ENCODE measurements at regions not wholly inside any gene's neighbourhood (a gene's known extent, or its start where the extent isn't known, plus 50 kb on each side); places are given as distances from the start of the nearest gene placed in this dataset.

GRCh38 chr6:21414065-21414464 is 179.5 kb upstream of the SOX4 start:
- ATAC-seq (ENCODE audit: poor library complexity) = no peak
- no peak overlapping the region for H3K27ac ChIP-seq (ENCODE audit: low read depth in 1 of 2, low read length in 2 of 2)
- Mint-ChIP-seq H3K9me3 (peaks cover 3% of the 10 kb centered on the region), H3K36me3 (ENCODE audit: low read depth) (no peaks in the 10 kb centered on the region), H3K4me3 (no peak overlapping the region), H3K4me1 (ENCODE audit: low read depth) (no peaks in the 10 kb centered on the region), H3K27me3 (peaks cover 3% of the 10 kb centered on the region), H3K27ac (no peak overlapping the region)
- H3K9me3 ChIP-seq (ENCODE audit: control insufficient read depth in 1 of 2, insufficient read depth in 1 of 2, low read length in 2 of 2) = peaks cover 3 to 11% of the 10 kb centered on the region in 2 experiments
- H3K27me3 ChIP-seq (ENCODE audit: control insufficient read depth in 1 of 2, insufficient read depth in 2 of 2, low read length in 2 of 2) = no peaks in the 10 kb centered on the region
- ChIA-PET POLR2A (no interaction called here), CTCF (interaction anchor here (0.6 kb wide), 1 partner anchor 50 kb away, joined by 3 read pairs; no protein-coding TSS in a partner anchor)
- no peak for TF ChIP-seq CTCF (IDR thresholded peaks at IDR 0.05)
- H3K4me3 ChIP-seq (ENCODE audit: low read length) = no peak overlapping the region
- H3K4me1 ChIP-seq (ENCODE audit: insufficient read depth, low read length) = no peaks in the 10 kb centered on the region
- intact Hi-C loops (cut with DNase I, micrococcal nuclease) = no loop called here
- DNase-seq = no peak
- H3K36me3 ChIP-seq (ENCODE audit: insufficient read depth, low read length) = no peaks in the 10 kb centered on the region

GRCh38 chr6:21420146-21420878 is 173.2 kb upstream of the SOX4 start:
- no peak for TF ChIP-seq CTCF (IDR thresholded peaks at IDR 0.05)
- H3K36me3 Mint-ChIP-seq (ENCODE audit: low read depth) = no peaks in the 10 kb centered on the region
- no peaks in the 10 kb centered on the region for H3K9me3 Mint-ChIP-seq
- H3K4me1 Mint-ChIP-seq (ENCODE audit: low read depth) = no peaks in the 10 kb centered on the region
- DNase-seq (no peak), ATAC-seq (ENCODE audit: poor library complexity) (no peak)
- intact Hi-C loops (cut with DNase I, micrococcal nuclease) = no loop called here
- Histone ChIP-seq H3K4me1 (ENCODE audit: insufficient read depth, low read length) (no peaks in the 10 kb centered on the region), H3K9me3 (ENCODE audit: control insufficient read depth in 1 of 2, insufficient read depth in 1 of 2, low read length in 2 of 2) (peaks cover 0 to 7% of the 10 kb centered on the region in 2 experiments), H3K4me3 (ENCODE audit: low read length) (no peak overlapping the region), H3K36me3 (ENCODE audit: insufficient read depth, low read length) (no peaks in the 10 kb centered on the region), H3K27me3 (ENCODE audit: control insufficient read depth in 1 of 2, insufficient read depth in 2 of 2, low read length in 2 of 2) (no peaks in the 10 kb centered on the region), H3K27ac (ENCODE audit: low read depth in 1 of 2, low read length in 2 of 2) (no peak overlapping the region)
- no peak overlapping the region for H3K4me3 Mint-ChIP-seq
- no peaks in the 10 kb centered on the region for H3K27me3 Mint-ChIP-seq
- ChIA-PET POLR2A (no interaction called here), CTCF (no interaction called here)
- H3K27ac Mint-ChIP-seq = no peak overlapping the region

GRCh38 chr6:21420926-21421325 is 172.6 kb upstream of the SOX4 start:
- Histone ChIP-seq H3K27me3 (ENCODE audit: control insufficient read depth in 1 of 2, insufficient read depth in 2 of 2, low read length in 2 of 2) (no peaks in the 10 kb centered on the region), H3K27ac (ENCODE audit: low read depth in 1 of 2, low read length in 2 of 2) (no peak overlapping the region), H3K36me3 (ENCODE audit: insufficient read depth, low read length) (no peaks in the 10 kb centered on the region), H3K4me3 (ENCODE audit: low read length) (no peak overlapping the region), H3K9me3 (ENCODE audit: control insufficient read depth in 1 of 2, insufficient read depth in 1 of 2, low read length in 2 of 2) (peaks cover 0 to 7% of the 10 kb centered on the region in 2 experiments), H3K4me1 (ENCODE audit: insufficient read depth, low read length) (no peaks in the 10 kb centered on the region)
- intact Hi-C loops (cut with DNase I, micrococcal nuclease) = no loop called here
- no peak for ATAC-seq (ENCODE audit: poor library complexity)
- H3K36me3 Mint-ChIP-seq (ENCODE audit: low read depth) = no peaks in the 10 kb centered on the region
- CTCF ChIA-PET = no interaction called here
- POLR2A ChIA-PET = no interaction called here
- no peaks in the 10 kb centered on the region for H3K9me3 Mint-ChIP-seq
- no peak overlapping the region for H3K27ac Mint-ChIP-seq
- no peak for TF ChIP-seq CTCF (IDR thresholded peaks at IDR 0.05)
- no peaks in the 10 kb centered on the region for H3K4me1 Mint-ChIP-seq (ENCODE audit: low read depth)
- no peaks in the 10 kb centered on the region for H3K27me3 Mint-ChIP-seq
- no peak overlapping the region for H3K4me3 Mint-ChIP-seq
- no peak for DNase-seq

All from CD4-positive, alpha-beta T cell (primary cell).